Loucy (cell line): ENCODE measurements at regions not wholly inside any gene's neighbourhood (a gene's known extent, or its start where the extent isn't known, plus 50 kb on each side); places are given as distances from the start of the nearest gene placed in this dataset.

Experiments used
- CTCF ChIP-seq: fragments of 200-600 bp; sonication (generic); conservative IDR thresholded peaks from 2 replicates; pipeline ENCODE4 v1.5.1; 2014; ENCODE audit warnings: mild to moderate bottlenecking, antibody characterized with exemption, low read length
- EZH2phosphoT487 ChIP-seq: fragments of 200-600 bp; IDR thresholded peaks from 2 replicates; pipeline ENCODE4 v1.6.1; 2018; ENCODE audit warnings: antibody characterized with exemption, mild to moderate bottlenecking, moderate library complexity, borderline replicate concordance

GRCh38 chr5:124831687-124832240, 85.3 kb upstream of the ZNF608 start:
- TF ChIP-seq CTCF (no peak), EZH2phosphoT487 (no peak)
